ENCODE measurements at regions not wholly inside any gene's neighbourhood (a gene's known extent, or its start where the extent isn't known, plus 50 kb on each side); places are given as distances from the start of the nearest gene placed in this dataset.
A peak's percentile ranks its signal among the peaks of the same experiment; 100 is the strongest.
"Not testable (repeated sequence)": the region's sequence is repeated elsewhere in the genome, so short reads cannot be mapped to it uniquely, and the experiment has no call there.

DNA sequence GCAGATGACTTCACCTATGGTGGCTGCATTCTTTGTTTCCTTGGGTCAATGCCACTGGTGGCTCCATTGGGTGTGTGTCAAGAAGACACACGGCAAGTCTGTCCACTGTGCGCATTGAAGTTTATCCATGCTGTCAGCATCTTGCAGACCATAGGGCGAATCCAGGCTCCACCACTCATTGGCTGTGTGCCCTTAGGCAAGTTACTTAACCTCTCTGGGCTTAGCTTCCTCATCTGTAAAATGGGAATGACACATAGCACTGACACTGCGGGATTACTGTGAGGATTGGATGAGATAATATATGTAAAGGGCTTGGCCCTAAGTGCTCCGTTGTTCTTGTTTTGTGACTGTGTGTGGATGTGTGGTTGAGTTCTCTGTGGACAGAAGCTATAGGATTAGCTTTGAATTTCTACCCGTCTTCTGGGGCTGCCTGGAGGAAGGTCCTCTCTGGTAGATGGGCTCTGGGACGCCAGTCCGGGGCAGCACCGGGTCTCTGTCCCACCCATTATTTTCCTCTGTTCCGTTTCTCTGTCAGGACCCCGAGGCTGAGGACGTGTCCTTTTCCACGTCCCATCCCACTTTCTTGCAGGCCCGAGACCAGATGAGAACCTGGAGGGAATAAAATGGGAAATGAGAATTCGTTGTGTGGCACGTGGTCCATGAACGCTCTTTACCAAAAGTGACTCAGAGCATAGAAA, 178.4 kb downstream of the IRF8 start:
- no peak for DNase-seq

DNA sequence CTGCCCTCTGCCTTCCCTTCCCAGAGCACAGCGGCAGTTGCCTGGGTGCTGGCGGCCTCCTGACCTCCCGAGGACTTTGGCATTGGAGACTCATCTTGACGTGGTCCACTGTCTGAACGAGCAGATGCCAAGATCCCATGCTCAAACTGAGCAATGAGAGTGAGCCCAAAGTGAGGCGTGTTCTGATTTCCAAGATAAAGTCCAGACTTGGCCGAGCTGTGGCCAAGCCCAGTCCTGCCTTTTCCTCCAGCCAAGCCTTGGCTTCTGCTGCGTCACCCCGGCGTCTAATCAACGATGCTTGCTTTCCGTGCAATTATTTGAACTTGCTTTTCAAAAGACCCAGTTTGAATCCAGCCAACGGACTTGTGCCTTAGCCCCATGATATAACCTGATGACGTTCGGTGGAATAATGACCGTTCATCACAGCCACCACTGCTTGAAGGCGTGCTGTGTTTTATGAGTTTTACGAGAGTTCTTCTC, 179.2 kb downstream of the IRF8 start:
- DNase-seq, result no peak

GRCh38 chr16:86078711-86079110, 179.7 kb downstream of the IRF8 start:
- not testable (repeated sequence) for DNase-seq

- no peak for DNase-seq
These were observed 180.4 kb downstream of the IRF8 start for GRCh38 chr16:86079255-86079885.

GRCh38 chr16:86080131-86080875, 181.3 kb downstream of the IRF8 start:
- no peak for DNase-seq

GRCh38 chr16:86080982-86081381, 182.0 kb downstream of the IRF8 start:
- DNase-seq, result no peak

DNA sequence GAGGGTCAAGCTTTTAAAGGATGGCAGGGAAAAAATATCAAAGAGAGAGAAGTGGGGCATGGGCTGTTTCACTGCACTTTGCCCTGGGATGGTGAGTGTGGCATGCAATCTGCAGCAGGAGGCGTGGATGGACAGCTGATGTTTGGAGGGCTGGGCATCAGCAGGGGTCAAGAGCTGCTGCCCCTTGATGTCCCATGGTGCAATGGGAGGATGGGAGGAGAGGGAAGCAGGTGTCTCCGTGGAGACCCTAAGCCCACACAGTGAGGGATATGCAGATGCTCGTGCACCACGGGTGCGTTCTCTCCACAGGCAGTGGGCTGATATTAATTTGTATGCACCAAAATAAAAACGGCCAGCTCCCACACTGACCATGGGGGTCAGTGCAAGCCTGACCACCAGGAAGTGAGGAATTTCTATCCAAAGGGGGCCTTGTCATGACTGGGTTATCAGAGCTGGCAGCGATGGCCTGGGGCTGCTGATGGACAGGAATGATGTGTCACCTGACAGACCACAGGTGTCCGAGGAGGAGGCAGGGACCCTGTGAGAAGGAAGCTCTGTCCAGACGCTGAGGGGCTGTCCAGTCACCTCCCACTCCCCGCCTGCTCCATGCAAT, 183.6 kb downstream of the IRF8 start:
- DNase-seq, result no peak

- DNase-seq, result no peak
These were observed 184.5 kb downstream of the IRF8 start for GRCh38 chr16:86083382-86084002.

- no peak for DNase-seq
These were observed 186.2 kb downstream of the IRF8 start for GRCh38 chr16:86085161-86085611.

GRCh38 chr16:86085795-86086194, 186.8 kb downstream of the IRF8 start:
- DNase-seq, result no peak

- DNase-seq, result no peak
These were observed 187.5 kb downstream of the IRF8 start for GRCh38 chr16:86086471-86086870.

- no peak for DNase-seq
These were observed 188.3 kb downstream of the IRF8 start for GRCh38 chr16:86087011-86087895.

DNA sequence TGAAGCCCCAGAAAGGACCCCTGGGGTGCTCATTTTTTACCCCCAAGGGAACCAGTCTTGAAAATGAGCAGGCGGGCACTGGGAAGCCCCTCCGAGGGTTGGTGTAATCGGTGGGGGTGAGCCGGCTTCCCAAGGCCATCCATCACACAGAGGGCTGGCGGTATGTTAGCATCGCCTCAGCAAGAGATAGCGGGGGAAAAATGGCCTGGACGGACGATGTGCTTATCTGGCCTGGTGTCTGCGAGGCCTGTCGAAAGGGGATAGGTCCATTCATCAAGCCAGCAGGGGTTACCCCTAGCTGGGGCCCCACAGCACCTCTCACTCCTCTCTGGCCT, 188.9 kb downstream of the IRF8 start:
- no peak for DNase-seq

- no peak for DNase-seq
These were observed 189.3 kb downstream of the IRF8 start for GRCh38 chr16:86088287-86088686.

GRCh38 chr16:86088816-86089215, 189.9 kb downstream of the IRF8 start:
- no peak for DNase-seq

DNA sequence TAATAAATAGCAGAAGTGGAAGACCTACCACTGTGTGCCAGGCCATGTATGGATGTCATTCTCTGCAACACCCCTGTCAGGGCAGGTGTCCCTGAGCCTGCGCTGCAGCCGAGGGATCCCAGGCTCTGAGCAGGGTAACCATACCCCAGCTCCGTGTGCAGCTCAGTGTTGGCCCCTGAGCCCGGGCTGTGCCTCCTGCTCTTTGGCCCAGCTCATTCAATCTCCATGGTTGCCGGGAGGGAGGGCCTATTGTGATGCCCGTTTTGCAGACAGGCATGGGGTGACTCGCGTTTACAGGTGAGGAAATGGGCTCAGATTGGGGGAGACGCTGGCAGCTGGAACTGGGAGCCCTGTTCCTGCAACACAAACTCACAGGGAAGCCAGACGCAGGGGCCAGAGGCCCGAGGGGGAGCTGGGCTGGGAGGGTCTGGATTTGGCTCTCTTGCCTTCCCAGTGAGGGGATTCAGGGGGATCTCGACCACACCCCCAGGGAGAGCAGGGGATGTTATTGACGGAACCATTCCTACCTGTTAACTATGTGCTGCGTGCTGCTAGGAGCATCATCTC, 190.5 kb downstream of the IRF8 start:
- DNase-seq, result no peak

DNA sequence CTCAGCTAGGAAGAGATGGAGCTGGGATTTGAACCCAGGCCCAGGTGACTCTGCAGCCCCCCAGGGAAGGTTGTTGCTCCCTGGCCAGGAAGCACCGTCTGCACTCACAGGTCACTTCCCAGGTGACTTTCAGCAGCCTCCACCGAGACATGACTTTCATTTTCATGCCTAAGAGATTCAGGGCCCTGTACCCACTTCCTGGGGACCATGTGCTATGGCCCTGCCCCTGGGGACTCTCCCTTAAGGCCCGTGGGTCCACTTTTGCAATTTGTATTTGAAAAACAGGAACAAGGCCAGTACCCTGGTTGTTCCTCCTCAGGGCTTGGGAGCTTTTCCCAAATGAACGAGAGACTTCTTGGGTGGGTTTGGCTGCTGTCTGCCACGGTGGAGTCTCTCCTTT, 191.0 kb downstream of the IRF8 start:
- DNase-seq, result peak; percentile 47

DNA sequence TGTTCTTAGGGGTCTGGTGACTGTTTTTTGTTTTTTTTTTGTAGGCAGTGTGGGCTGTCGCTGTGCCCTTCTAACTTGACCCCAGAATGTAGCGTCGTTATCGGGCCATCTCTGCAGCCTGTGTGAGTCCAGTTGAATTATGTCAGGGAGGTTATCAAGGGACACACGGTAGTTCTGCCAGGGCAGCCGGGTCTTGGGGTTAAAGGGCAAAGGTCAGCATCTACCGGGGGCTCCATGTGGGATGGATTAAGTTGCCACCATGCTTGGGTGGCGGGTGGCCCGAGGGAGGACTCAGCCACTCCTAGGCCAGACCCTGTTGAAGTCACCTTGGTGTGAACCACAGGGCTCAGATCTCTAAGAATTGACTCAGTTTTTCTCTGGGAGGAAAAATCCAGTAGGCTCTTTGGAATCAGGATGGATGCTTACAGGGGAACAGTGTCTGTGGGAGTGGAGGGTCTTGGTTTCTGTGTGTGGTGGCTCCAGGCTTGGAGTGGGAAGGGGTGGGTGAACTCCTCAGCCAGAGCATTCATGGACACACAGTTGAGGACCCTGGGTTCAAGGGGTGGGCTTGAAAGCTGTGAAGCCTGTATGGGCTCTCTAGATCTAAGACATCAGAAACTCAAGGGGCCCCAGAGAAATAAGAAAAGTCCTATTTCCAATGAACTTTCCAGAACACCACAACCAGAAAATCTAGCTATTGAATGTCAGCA, 191.7 kb downstream of the IRF8 start:
- DNase-seq, result no peak

DNA sequence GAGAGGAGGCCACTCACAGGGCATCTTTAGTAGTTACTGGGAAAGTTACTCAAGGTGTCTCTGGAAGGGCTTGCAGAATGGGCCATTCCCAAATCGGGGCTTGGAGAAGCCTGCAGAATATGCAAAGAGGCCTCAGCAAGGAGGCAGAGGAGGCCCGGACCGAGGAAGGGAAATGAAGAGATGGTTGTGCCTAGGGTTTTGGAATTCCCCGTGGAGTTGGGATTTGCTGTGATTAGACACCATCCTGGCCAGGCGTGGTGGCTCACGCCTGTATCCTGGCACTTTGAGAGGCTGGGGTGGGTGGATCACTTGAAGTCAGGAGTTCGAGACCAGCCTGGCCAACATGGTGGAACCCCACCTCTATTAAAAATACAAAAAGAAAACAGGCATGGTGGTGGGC, 193.0 kb downstream of the IRF8 start:
- DNase-seq, result no peak

DNA sequence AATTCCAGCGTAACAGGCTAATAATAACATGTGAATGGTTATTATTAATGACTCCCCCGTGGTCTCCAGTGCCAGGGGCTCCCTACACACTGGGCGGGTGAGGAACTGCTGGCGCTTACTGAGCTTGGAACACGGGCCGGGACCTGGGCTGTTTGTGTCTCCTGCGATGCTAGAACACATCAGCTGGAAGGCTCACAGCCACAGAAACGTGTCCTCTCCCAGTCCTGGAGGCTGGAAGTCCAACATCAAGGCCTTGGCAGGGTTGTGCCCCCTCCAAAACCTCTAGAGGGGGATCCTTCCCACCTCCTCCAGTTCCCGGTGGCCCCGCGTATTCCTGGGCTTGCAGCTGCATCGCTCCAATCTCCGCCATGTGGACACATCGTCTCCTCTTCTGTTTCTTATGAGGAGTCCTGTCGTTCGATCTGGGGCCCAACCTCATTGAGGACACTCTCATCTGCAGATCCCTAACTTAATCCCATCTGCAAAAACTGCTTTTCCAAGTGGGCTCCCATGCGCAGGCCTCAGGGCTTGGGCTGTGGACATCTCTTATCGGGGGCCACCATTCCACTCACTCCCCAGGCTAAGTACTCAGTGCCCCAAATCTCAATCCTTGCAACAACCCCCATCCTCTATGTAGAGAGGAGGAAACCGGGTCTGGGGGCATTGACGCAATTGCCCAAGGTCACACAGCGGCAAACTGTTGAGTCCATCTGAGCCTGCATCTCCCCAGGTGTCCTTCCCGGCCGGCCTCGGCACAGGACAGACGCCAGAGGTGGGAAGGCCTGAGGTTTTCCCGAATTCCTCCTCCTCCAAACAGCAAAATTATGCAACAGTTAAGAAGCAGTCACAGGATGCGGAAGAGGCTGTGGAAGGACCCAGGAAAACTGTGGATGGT, 193.9 kb downstream of the IRF8 start:
- no peak for DNase-seq

All from suppressor macrophage treated with lipopolysaccharide for 4 hours (primary cell).